ENCODE measurements at regions not wholly inside any gene's neighbourhood (a gene's known extent, or its start where the extent isn't known, plus 50 kb on each side); places are given as distances from the start of the nearest gene placed in this dataset.

GRCh38 chr11:44453871-44454270 lies 111.6 kb upstream of the CD82 start (continued):
- TF ChIP-seq MEF2B (IDR thresholded peaks at IDR 0.05; ENCODE audit: partially characterized antibody, poor library complexity, severe bottlenecking) (no peak), CEBPZ (IDR thresholded peaks at IDR 0.05; ENCODE audit: low read depth, low read length) (no peak), STAT1 (conservative IDR thresholded peaks at IDR 0.05) (no peak)

GRCh38 chr11:44454666-44455065 lies 110.8 kb upstream of the CD82 start:
- no peaks in the 10 kb centered on the region for H3K4me1 ChIP-seq (ENCODE audit: control insufficient read depth, insufficient read depth, low read length)
- no peak overlapping the region for H2AFZ ChIP-seq (ENCODE audit: control insufficient read depth, low read depth, low read length)
- no peaks in the 10 kb centered on the region for H3K36me3 ChIP-seq (ENCODE audit: control insufficient read depth in 2 of 2, insufficient read depth in 2 of 2, low read length in 1 of 2)
- FAIRE-seq (no peak), DNase-seq (ENCODE audit: low read depth, low spot score) (no peak), ATAC-seq (no peak)
- H3K4me2 ChIP-seq (ENCODE audit: control insufficient read depth, insufficient read depth), result no peak overlapping the region
- intact Hi-C loops (cut with micrococcal nuclease; ENCODE audit: unreplicated experiment) (no loop called here), in situ Hi-C loops (cut with MboI) (no loop called here)
- 23% methylated on average over 4 of the region's 4 CpGs for WGBS (ENCODE audit: insufficient coverage, insufficient replicate concordance, low lambda C conversion rate, missing lambda C conversion rate)
- H3K79me2 ChIP-seq (ENCODE audit: control insufficient read depth, insufficient read depth, low read length), result no peaks in the 10 kb centered on the region
- H3K9ac ChIP-seq (ENCODE audit: control insufficient read depth, insufficient read depth, low read length), result no peak overlapping the region
- SMC1A ChIA-PET (ENCODE audit: uncharacterized antibody, unreplicated experiment), result no interaction called here
- H3K27ac ChIP-seq (ENCODE audit: control insufficient read depth, insufficient read depth), result no peak overlapping the region
- RAD21 ChIA-PET (ENCODE audit: unreplicated experiment), result no interaction called here
- POLR2A ChIA-PET, result no interaction called here
- H3K27me3 ChIP-seq (replicated peaks in 1 of 2; ENCODE audit: control insufficient read depth in 2 of 2, insufficient read depth in 2 of 2, low read length in 1 of 2), result no peaks in the 10 kb centered on the region; a peak in 1 of 4 replicates
- no peaks in the 10 kb centered on the region; the same call in 1 of the 2 replicates for H4K20me1 ChIP-seq (ENCODE audit: control insufficient read depth, insufficient read depth)
- CTCF ChIA-PET, result interaction anchor here (0.9 kb wide), 1 partner anchor 363 kb away, joined by 3 read pairs; no protein-coding TSS in a partner anchor
- no peaks in the 10 kb centered on the region for H3K9me3 ChIP-seq (replicated peaks; ENCODE audit: control insufficient read depth, insufficient read depth, low read length)
- BruUV-seq (replicated peaks), result no TSS peak
- no peak overlapping the region for H3K4me3 ChIP-seq
- TF ChIP-seq STAT3 (IDR thresholded peaks at IDR 0.05; ENCODE audit: low read depth, low read length), result no peak
- no peak for TF ChIP-seq CBX5 (IDR thresholded peaks at IDR 0.05; ENCODE audit: low read depth)
- no peak for TF ChIP-seq ZBED1 (IDR thresholded peaks at IDR 0.05; ENCODE audit: borderline replicate concordance)
- TF ChIP-seq SMAD1 (IDR thresholded peaks at IDR 0.05; ENCODE audit: low read depth, partially characterized antibody), result no peak
- no peak for TF ChIP-seq ZZZ3 (IDR thresholded peaks at IDR 0.05; ENCODE audit: control insufficient read depth, insufficient read length, low read depth)
- no peak for TF ChIP-seq CHD2 (IDR thresholded peaks at IDR 0.05; ENCODE audit: borderline replicate concordance, low read depth, low read length)
- TF ChIP-seq CHD4 (IDR thresholded peaks at IDR 0.05), result no peak
- TF ChIP-seq PAX8 (IDR thresholded peaks at IDR 0.05), result no peak
- TF ChIP-seq CEBPZ (IDR thresholded peaks at IDR 0.05; ENCODE audit: low read depth, low read length), result no peak
- no peak for TF ChIP-seq CUX1 (IDR thresholded peaks at IDR 0.05; ENCODE audit: insufficient replicate concordance, low read depth, low read length)

Measured in GM12878 (cell line).